Jurkat, Clone E6-1 (cell line): ENCODE measurements at regions not wholly inside any gene's neighbourhood (a gene's known extent, or its start where the extent isn't known, plus 50 kb on each side); places are given as distances from the start of the nearest gene placed in this dataset.

ENCODE experiments used
- DNase-seq: peaks from one replicate; pipeline ENCODE4 v3.0.0-alpha.2; 2011; ENCODE audit warnings: low read depth, low spot score
- H3K4me3 ChIP-seq: 2 replicates; pipeline ENCODE4 v1.5.1; 2011; ENCODE audit warnings: mild to moderate bottlenecking, low read length, control low read depth, moderate library complexity

GRCh38 chr5:118257066-118257465 lies 731.3 kb downstream of the DTWD2 start:
- DNase-seq = no peak
- H3K4me3 ChIP-seq = no peak overlapping the region

GRCh38 chr5:118253225-118254061 lies 734.9 kb downstream of the DTWD2 start:
- H3K4me3 ChIP-seq = no peak overlapping the region
- no peak for DNase-seq

GRCh38 chr5:118249386-118249785 lies 739.0 kb downstream of the DTWD2 start:
- no peak for DNase-seq
- no peak overlapping the region for H3K4me3 ChIP-seq

DNA sequence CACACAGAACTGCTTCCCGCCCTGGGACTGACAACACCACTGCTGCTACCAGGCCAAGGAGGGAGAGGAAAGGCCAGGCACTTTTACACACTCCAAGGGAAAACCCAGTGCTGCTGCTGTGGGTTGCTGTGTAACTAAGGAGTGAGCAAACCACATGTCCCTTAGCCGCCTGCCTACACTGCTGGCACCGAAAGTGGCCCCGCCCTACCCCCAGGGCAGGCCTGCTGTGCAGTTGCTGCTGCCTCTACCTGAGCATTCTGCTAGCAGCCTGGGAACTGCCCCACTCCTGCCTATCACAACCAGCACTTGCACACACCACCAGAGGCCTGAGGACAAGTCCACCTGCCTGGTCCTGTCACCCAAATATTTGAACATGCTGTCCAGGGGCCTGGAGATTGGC lies 740.9 kb downstream of the DTWD2 start:
- DNase-seq = no peak
- no peak overlapping the region for H3K4me3 ChIP-seq

GRCh38 chr5:118243613-118244012 lies 744.7 kb downstream of the DTWD2 start:
- no peak overlapping the region for H3K4me3 ChIP-seq
- no peak for DNase-seq

DNA sequence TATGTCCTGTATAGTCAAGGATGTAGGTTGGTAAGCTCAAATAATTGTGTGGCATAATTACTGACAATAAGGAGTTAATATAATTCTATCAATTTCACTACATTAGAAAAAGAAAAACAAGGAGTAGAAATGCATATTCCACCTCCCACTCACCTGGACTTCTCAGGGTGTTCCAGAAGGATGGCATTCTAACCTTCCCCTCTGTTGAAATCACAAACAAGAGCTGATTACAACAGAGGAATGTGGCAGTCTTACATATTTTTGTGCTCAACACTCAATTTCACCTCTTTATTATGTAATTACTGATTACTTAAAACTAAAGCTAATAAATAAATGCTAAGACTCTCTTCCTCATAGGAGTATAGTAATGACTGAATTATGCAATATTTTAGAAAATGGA lies 745.3 kb downstream of the DTWD2 start:
- DNase-seq = no peak
- no peak overlapping the region for H3K4me3 ChIP-seq

DNA sequence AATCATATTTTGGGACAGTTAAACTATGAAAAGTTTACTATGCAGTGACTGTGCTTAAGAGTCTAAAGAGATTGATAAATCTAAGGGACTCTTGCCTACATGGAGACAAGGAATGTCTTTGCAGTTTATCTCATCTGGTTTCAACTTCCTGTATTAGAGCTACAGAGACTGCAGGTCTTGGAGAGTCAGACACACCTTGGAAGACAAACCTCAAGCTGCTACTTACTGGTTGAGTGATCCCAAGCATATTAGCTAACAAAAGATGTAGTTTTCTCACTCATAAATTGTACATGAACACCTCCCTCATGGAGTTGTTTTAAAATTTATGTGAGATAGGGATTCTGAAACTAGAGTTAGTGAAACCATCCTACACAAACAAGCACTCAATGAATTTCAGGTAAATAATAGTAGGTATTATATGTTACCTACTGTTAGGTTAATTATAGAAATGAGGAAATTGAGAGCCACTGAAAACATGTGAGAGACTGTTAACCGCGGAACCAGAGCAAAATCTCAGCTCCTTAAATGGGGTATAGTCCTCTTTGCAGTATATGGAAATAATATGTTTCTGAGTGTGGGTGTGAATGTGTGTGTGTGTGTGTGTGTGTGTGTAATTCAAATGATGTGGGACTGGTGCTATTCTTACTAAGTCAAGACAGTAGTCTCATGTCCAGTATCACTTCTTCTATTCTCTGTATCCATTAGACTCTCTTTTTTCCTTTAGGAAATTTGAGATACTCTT lies 752.1 kb downstream of the DTWD2 start:
- H3K4me3 ChIP-seq = no peak overlapping the region

GRCh38 chr5:118233606-118234005 lies 754.7 kb downstream of the DTWD2 start:
- no peak overlapping the region for H3K4me3 ChIP-seq
- no peak for DNase-seq

More for the DNA sequence above, 752.1 kb downstream of the DTWD2 start:
- no peak for DNase-seq

DNA sequence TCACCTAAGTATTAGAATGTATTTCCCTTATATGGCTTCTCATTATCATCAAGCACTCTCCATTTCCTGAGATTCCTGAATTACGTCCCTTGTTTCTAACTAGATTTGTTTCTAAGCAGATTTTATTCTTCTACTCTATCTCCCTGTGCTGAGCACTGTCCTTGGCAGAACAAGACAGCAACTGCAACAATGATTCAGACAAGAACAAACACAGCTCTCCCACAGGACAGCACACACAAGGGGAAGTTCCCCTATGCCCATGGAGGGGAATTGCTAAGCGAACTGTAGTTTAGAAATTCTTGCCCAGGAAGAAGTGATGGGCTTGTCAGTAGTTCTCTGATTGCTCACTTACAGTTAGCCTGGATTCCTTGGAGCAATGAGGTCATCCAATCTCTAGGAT lies 759.9 kb downstream of the DTWD2 start:
- no peak for DNase-seq
- H3K4me3 ChIP-seq = no peak overlapping the region

- DNase-seq = no peak
- H3K4me3 ChIP-seq = no peak overlapping the region
Measured at GRCh38 chr5:118224546-118224945, 763.8 kb downstream of the DTWD2 start.

DNA sequence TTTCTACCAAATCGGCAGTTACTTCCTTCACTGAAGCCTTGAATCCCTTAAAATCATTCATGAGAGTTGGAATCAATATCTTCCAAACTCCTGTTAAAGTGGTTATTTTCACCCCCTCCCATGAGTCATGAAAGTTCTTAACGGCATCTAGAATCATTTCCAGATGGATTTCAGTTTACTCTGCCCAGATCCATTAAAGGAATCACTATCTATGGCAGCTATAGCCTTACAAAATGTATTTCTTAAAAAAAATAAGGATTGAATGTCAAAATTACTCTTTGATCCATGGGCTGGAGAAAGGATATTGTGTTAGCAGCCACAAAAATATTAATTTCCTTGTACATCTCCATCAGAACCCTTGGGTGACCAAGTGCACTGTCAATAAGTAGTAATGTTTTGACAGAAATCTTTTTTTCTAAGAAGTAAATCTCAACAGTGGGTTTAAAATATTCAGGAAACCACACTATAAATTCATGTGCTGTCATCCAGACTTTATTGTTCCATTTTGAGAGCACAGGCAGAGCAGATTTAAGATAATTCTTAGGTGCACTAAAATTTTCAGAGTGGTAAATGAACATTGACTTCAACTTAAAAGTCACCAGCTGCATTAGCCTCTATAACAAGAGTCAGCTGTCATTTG lies 767.7 kb downstream of the DTWD2 start:
- H3K4me3 ChIP-seq = no peak overlapping the region
- DNase-seq = no peak

GRCh38 chr5:118211606-118212005 lies 776.7 kb downstream of the DTWD2 start:
- H3K4me3 ChIP-seq = no peak overlapping the region
- DNase-seq = no peak

- DNase-seq = no peak
- no peak overlapping the region for H3K4me3 ChIP-seq
Measured at GRCh38 chr5:118208031-118208453, 780.3 kb downstream of the DTWD2 start.

- DNase-seq = no peak
- no peak overlapping the region for H3K4me3 ChIP-seq
Measured at GRCh38 chr5:118199801-118200200, 788.5 kb downstream of the DTWD2 start.

DNA sequence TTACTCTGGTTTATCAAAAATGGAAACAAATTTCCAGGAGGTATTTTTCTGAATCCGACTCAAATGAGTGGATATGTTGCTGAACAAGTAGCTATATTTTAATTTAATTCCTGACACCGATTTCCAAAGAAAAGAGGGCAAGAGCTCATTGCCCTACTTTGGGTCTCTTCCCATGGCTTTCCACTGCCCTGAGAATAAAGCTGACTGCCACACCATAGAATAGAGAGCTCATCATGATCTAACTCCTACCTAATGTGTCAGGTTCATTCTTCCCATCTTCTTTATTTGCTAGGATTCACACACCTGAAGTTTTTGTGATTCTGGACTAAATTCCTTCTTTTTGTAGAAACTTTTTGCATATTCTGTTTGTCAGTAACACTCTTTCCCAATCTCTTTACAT lies 792.1 kb downstream of the DTWD2 start:
- DNase-seq = no peak
- H3K4me3 ChIP-seq = no peak overlapping the region

DNA sequence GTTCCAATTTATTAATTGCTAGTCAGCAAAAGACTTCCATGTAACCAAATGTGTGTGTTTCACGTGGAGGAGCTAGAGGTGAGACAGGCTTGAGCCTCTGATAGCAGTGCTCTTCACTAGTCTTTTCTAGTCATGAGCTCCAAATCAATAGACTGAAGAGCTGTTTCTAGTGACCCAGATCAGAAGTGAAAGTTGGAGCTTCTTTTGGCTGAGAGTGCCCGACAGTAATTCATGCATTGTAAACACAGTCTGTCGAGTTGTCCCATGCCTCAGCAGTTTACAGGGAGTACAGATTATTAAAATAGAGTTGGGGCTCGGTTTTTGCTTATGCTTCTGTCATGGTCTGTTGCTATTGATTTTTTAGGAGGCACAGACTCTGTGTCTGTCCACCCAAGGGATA lies 793.1 kb downstream of the DTWD2 start:
- no peak overlapping the region for H3K4me3 ChIP-seq
- DNase-seq = no peak

DNA sequence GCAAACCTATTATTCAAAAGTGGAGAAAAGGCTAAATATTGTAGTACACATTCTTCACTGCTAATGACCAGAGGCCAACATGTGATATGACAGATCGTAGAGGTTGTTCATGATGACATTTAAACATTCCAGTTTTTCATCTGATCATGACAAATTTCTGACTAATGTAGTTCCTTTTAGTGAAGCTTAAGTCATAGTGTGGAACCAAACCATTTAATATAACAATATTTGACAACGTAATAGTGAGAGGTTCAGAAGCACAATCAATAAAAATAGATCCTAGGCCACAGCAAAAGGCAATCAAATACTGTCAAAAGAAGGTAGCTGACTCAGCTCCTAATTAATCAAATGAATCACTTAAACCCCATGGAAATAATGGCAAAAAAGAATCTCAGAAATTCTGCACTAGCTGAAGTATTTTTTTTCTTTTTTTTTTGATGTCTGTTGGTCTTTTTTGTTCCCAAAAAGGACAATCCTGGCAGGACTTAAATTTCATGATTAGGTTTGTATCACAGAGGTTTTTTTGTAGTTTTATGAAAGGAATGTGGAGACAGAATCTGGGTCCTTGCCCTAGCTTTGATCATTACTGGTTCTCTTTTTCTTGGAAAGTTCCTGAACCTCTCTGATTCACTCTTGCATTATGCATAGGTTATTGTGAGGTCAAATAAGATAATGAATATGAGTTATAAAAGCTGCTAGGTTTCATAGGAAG lies 795.0 kb downstream of the DTWD2 start:
- H3K4me3 ChIP-seq = no peak overlapping the region
- no peak for DNase-seq

DNA sequence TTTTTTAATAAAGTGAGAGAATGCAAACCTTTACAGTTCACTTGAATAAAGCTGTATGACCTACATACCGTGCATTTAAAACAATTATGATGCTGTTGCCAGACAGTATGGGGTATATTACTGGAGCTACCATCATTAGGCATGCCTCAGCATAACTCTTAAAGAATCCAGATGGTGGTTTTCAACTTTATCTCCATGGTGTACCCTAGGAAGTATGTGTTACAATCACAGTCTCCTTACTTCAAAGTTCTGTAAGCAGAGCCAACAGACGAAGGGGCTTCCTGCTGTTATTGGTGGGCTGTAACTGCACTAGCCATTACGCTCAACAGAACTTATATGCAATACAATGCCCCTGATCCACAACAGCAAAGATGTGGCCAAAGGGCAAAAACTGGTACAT lies 803.3 kb downstream of the DTWD2 start:
- DNase-seq = no peak
- no peak overlapping the region for H3K4me3 ChIP-seq

- DNase-seq = no peak
- H3K4me3 ChIP-seq = no peak overlapping the region
Measured at GRCh38 chr5:118176146-118176545, 812.2 kb downstream of the DTWD2 start.

GRCh38 chr5:118174671-118175070 lies 813.7 kb downstream of the DTWD2 start:
- H3K4me3 ChIP-seq = no peak overlapping the region
- DNase-seq = no peak
